ENCODE measurements at regions not wholly inside any gene's neighbourhood (a gene's known extent, or its start where the extent isn't known, plus 50 kb on each side); places are given as distances from the start of the nearest gene placed in this dataset.

DNA sequence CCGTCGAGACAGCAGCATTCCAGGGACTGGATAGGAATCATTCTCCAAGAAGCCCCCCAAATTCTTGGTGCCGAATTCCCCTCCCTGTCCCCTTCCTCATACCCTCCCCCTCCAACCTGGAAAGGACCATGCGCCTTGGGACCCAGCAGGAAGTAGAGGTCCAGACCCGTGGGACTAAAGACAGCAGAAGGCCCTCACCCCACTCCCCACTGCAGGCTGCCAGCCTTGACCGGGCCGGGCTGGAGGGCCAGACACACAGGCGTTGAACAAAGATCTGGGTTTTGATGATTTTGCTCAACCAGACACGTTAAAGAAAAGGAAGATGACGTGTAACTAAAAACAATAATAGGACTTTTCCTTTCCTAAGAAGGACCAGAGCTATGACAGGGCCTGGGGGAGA, 286.5 kb downstream of the NPHP4 start:
- no peak overlapping the region for H3K4me2 ChIP-seq (ENCODE audit: low read length)

DNA sequence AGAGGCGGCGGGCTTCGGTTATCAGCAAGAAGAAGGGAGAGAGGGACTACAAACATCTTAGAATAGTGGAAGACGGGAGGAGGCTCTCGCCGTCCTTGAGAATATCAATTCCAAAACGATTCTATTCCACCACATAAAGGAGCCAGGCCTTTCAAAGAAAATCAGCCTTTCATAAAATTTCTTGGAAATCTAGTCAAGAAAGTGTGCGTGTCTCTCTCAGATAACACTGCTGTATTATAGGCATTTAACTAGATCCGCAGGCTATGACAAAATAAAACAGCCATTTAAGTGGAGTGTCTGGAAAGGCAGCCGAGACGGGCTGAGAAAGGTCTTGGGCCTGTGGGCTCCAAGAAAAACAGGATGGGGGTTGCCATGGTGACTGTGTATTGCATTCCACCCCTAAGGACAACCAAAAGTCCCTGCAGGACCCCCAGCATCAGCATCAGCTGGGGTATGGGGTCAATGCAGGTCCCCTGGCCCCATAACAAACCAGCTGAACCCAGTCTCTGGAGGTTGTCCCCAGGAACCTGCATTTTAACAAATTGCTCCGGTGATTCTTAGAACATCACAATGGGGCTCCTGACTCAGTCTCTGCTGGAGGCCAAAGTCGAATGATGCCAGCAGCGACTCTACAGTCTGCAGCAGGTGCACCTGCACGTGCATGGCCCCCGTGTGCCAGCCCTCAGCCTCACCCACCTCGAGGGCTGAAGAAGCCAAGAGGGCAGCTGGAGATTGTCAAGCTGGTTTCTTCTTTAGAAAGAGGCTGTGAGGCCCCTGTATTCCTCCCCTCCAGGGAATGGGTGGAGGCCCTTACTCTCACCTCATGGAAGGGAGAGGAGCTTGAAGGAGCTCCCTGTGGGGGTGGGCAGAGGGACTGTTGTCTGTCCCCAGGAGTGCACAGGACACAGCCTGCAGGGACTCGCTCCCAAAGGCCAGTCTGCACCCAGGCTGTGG, 287.4 kb downstream of the NPHP4 start:
- TF ChIP-seq, protein P1, sequence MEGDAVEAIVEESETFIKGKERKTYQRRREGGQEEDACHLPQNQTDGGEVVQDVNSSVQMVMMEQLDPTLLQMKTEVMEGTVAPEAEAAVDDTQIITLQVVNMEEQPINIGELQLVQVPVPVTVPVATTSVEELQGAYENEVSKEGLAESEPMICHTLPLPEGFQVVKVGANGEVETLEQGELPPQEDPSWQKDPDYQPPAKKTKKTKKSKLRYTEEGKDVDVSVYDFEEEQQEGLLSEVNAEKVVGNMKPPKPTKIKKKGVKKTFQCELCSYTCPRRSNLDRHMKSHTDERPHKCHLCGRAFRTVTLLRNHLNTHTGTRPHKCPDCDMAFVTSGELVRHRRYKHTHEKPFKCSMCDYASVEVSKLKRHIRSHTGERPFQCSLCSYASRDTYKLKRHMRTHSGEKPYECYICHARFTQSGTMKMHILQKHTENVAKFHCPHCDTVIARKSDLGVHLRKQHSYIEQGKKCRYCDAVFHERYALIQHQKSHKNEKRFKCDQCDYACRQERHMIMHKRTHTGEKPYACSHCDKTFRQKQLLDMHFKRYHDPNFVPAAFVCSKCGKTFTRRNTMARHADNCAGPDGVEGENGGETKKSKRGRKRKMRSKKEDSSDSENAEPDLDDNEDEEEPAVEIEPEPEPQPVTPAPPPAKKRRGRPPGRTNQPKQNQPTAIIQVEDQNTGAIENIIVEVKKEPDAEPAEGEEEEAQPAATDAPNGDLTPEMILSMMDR (IDR thresholded peaks at IDR 0.05; ENCODE audit: low read depth, low read length, poor library complexity, severe bottlenecking): no peak
- TF ChIP-seq EZH2phosphoT487 (IDR thresholded peaks at IDR 0.05; ENCODE audit: borderline replicate concordance, low read length): no peak

More for the DNA sequence above, 286.5 kb downstream of the NPHP4 start:
- no peaks in the 10 kb centered on the region for H3F3A ChIP-seq (ENCODE audit: control insufficient read depth, insufficient read depth)
- H3K27ac ChIP-seq (ENCODE audit: low read depth, low read length): no peak overlapping the region
- H3K9me3 ChIP-seq (ENCODE audit: control insufficient read depth, insufficient read depth, low read length): peaks cover 3% of the 10 kb centered on the region; the same call in 1 of the 2 replicates
- no peaks in the 10 kb centered on the region for H3K27me3 ChIP-seq (ENCODE audit: control insufficient read depth, low read length)
- no peaks in the 10 kb centered on the region for H3K79me2 ChIP-seq (ENCODE audit: control insufficient read depth, low read length)
- no peaks in the 10 kb centered on the region; the same call in 1 of the 2 replicates for H3K9me2 ChIP-seq (replicated peaks; ENCODE audit: control insufficient read depth, low read length)
- H3K4me3 ChIP-seq (ENCODE audit: low read length): no peak overlapping the region
- H3K4me1 ChIP-seq (ENCODE audit: control insufficient read depth, low read length): no peaks in the 10 kb centered on the region
- no peaks in the 10 kb centered on the region for H4K20me1 ChIP-seq (ENCODE audit: control insufficient read depth, insufficient read depth, low read depth, low read length)
- no peaks in the 10 kb centered on the region for H3K36me3 ChIP-seq (ENCODE audit: control insufficient read depth, low read length)
- TF ChIP-seq EZH2phosphoT487 (IDR thresholded peaks at IDR 0.05; ENCODE audit: borderline replicate concordance, low read length): no peak
- TF ChIP-seq, protein P1 (IDR thresholded peaks at IDR 0.05; ENCODE audit: low read depth, low read length, poor library complexity, severe bottlenecking): no peak

DNA sequence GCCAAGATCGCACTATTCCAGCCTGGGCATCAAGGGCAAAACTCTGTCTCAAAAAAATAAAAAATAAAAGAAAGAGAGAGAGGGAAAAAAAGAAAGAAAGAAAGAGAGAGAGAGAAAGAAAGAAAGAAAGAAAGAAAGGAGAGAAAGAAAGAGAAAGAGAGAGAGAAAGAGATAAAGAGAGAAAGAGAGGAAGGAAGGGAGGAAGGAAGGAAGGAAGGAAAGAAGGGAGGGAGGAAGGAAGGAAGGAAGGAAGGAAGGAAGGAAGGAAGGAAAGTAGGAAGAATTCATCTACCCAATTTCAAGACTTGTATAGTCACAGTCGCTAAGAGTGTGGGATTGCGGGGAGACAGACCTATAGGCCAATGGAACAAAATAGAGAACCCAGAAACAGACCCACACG, 290.6 kb downstream of the NPHP4 start:
- Histone ChIP-seq H3F3A (ENCODE audit: control insufficient read depth, insufficient read depth) (no peaks in the 10 kb centered on the region), H3K4me1 (ENCODE audit: control insufficient read depth, low read length) (no peaks in the 10 kb centered on the region), H3K4me2 (ENCODE audit: low read length) (no peak overlapping the region), H3K4me3 (ENCODE audit: low read length) (no peak overlapping the region), H4K20me1 (ENCODE audit: control insufficient read depth, insufficient read depth, low read depth, low read length) (no peaks in the 10 kb centered on the region), H3K79me2 (ENCODE audit: control insufficient read depth, low read length) (no peaks in the 10 kb centered on the region), H3K9me2 (replicated peaks; ENCODE audit: control insufficient read depth, low read length) (no peaks in the 10 kb centered on the region), H3K27me3 (ENCODE audit: control insufficient read depth, low read length) (no peaks in the 10 kb centered on the region), H3K27ac (ENCODE audit: low read depth, low read length) (no peak overlapping the region), H3K9me3 (ENCODE audit: control insufficient read depth, insufficient read depth, low read length) (no peaks in the 10 kb centered on the region), H3K36me3 (ENCODE audit: control insufficient read depth, low read length) (no peaks in the 10 kb centered on the region)
- TF ChIP-seq, protein P1 (IDR thresholded peaks at IDR 0.05; ENCODE audit: low read depth, low read length, poor library complexity, severe bottlenecking): no peak
- TF ChIP-seq EZH2phosphoT487 (IDR thresholded peaks at IDR 0.05; ENCODE audit: borderline replicate concordance, low read length): no peak

More for the DNA sequence above, 287.4 kb downstream of the NPHP4 start:
- Histone ChIP-seq H4K20me1 (ENCODE audit: control insufficient read depth, insufficient read depth, low read depth, low read length) (no peaks in the 10 kb centered on the region), H3F3A (ENCODE audit: control insufficient read depth, insufficient read depth) (no peaks in the 10 kb centered on the region), H3K4me3 (ENCODE audit: low read length) (no peak overlapping the region), H3K9me2 (replicated peaks; ENCODE audit: control insufficient read depth, low read length) (no peaks in the 10 kb centered on the region; the same call in 1 of the 2 replicates), H3K27me3 (ENCODE audit: control insufficient read depth, low read length) (no peaks in the 10 kb centered on the region), H3K79me2 (ENCODE audit: control insufficient read depth, low read length) (no peaks in the 10 kb centered on the region), H3K4me1 (ENCODE audit: control insufficient read depth, low read length) (no peaks in the 10 kb centered on the region), H3K27ac (ENCODE audit: low read depth, low read length) (no peak overlapping the region), H3K36me3 (ENCODE audit: control insufficient read depth, low read length) (no peaks in the 10 kb centered on the region), H3K9me3 (ENCODE audit: control insufficient read depth, insufficient read depth, low read length) (no peaks in the 10 kb centered on the region), H3K4me2 (ENCODE audit: low read length) (no peak overlapping the region)

Measured in DOHH2 (cell line).